Prostate gland (tissue), 2 donors: ENCODE measurements at regions not wholly inside any gene's neighbourhood (a gene's known extent, or its start where the extent isn't known, plus 50 kb on each side); places are given as distances from the start of the nearest gene placed in this dataset.

Experiments used
- DNase-seq: peaks from one replicate; pipeline ENCODE4 v3.0.0-alpha.2; 2019; ENCODE audit warnings: low spot score
- H3K27ac ChIP-seq, 2 donors: fragments of 200-600 bp; sonication (generic); 2 replicates each; pipeline ENCODE4 v1.5.1; 2017 to 2019
- H3K27me3 ChIP-seq: fragments of 200-600 bp; sonication (generic); replicated peaks from 2 replicates; pipeline ENCODE4 v1.5.1; 2019; ENCODE audit not compliant: insufficient read depth
- H3K36me3 ChIP-seq, 2 donors: fragments of 200-600 bp; sonication (generic); 1 replicate in 1 of 2; 2 replicates in 1 of 2; pipeline versions ENCODE4 v1.5.1 to v1.8.1; 2017 to 2019
- H3K4me1 ChIP-seq: fragments of 200-600 bp; sonication (generic); replicated peaks from 2 replicates; pipeline ENCODE4 v1.5.1; 2019
- H3K4me3 ChIP-seq, 2 donors: fragments of 200-600 bp; sonication (generic); 2 replicates each; pipeline ENCODE4 v1.5.1; 2017 to 2019
- H3K9me3 ChIP-seq: fragments of 200-600 bp; sonication (generic); 2 replicates; pipeline ENCODE4 v1.5.1; 2017
- CTCF ChIP-seq, 4 experiments: fragments of 200-600 bp in 2 of 4; fragments of 450-650 bp in 2 of 4; sonication (generic) in 2 of 4; IDR thresholded peaks; 1 replicate in 3 of 4; 2 replicates in 1 of 4; pipeline ENCODE4 v1.5.1; 2016 to 2019; ENCODE audit warnings: antibody characterized with exemption in 4 of 4, mild to moderate bottlenecking in 2 of 4, moderate library complexity in 2 of 4
- POLR2A ChIP-seq: fragments of 450-650 bp; IDR thresholded peaks from one replicate; pipeline ENCODE4 v1.6.1; 2016; ENCODE audit warnings: antibody characterized with exemption, mild to moderate bottlenecking
- POLR2AphosphoS5 ChIP-seq: sonication (generic); formaldehyde crosslinking; IDR thresholded peaks from one replicate; pipeline ENCODE4 v1.6.1; 2017; ENCODE audit warnings: antibody characterized with exemption
- WGBS: methylation state at CpG from one replicate; pipeline ENCODE4 v1.1.5; 2018; 5-methylcytosine and 5-hydroxymethylcytosine counted together
- intact Hi-C: fragments of 100-400 bp; cut with DNase I; formaldehyde crosslinking; loops from one replicate; pipeline ENCODE4 v1.14.2; 2022

- intact Hi-C loops, result no loop called here
- Histone ChIP-seq H3K27ac (no peak overlapping the region), H3K36me3 (no peaks in the 10 kb centered on the region), H3K4me1 (no peaks in the 10 kb centered on the region), H3K9me3 (no peaks in the 10 kb centered on the region), H3K27me3 (no peaks in the 10 kb centered on the region), H3K4me3 (no peak overlapping the region)
- TF ChIP-seq POLR2AphosphoS5 (no peak), CTCF (IDR thresholded peaks at IDR 0.05) (no peak), POLR2A (no peak)
- WGBS, result 25% methylated on average over 2 of the region's 2 CpGs
- DNase-seq, result no peak
These were observed 228.8 kb upstream of the TMEM229A start for GRCh38 chr7:124261710-124262109.

- no peak overlapping the region for H3K27ac ChIP-seq
- WGBS, result 60% methylated on average over 5 of the region's 5 CpGs
- H3K36me3 ChIP-seq, result no peaks in the 10 kb centered on the region
These were observed 224.9 kb upstream of the TMEM229A start for GRCh38 chr7:124257638-124258308.

GRCh38 chr7:124255041-124255655 lies 222.3 kb upstream of the TMEM229A start:
- Histone ChIP-seq H3K27ac (no peak overlapping the region), H3K4me1 (no peaks in the 10 kb centered on the region), H3K27me3 (no peaks in the 10 kb centered on the region), H3K9me3 (no peaks in the 10 kb centered on the region), H3K4me3 (no peak overlapping the region), H3K36me3 (no peaks in the 10 kb centered on the region)
- TF ChIP-seq POLR2AphosphoS5 (no peak), CTCF (IDR thresholded peaks at IDR 0.05) (no peak), POLR2A (no peak)
- no peak for DNase-seq
- intact Hi-C loops, result no loop called here
- WGBS, result 42% methylated on average over 4 of the region's 4 CpGs

More at GRCh38 chr7:124257638-124258308, 224.9 kb upstream of the TMEM229A start:
- intact Hi-C loops, result no loop called here
- TF ChIP-seq POLR2A (no peak), CTCF (IDR thresholded peaks at IDR 0.05) (no peak), POLR2AphosphoS5 (no peak)
- H3K4me3 ChIP-seq, result no peak overlapping the region
- H3K27me3 ChIP-seq, result no peaks in the 10 kb centered on the region
- H3K4me1 ChIP-seq, result no peaks in the 10 kb centered on the region
- H3K9me3 ChIP-seq, result no peaks in the 10 kb centered on the region
- no peak for DNase-seq

- H3K9me3 ChIP-seq, result no peaks in the 10 kb centered on the region
- TF ChIP-seq CTCF (IDR thresholded peaks at IDR 0.05) (no peak), POLR2A (no peak), POLR2AphosphoS5 (no peak)
- H3K36me3 ChIP-seq, result no peaks in the 10 kb centered on the region
- DNase-seq, result no peak
- H3K4me3 ChIP-seq, result no peak overlapping the region
- no peak overlapping the region for H3K27ac ChIP-seq
- H3K4me1 ChIP-seq, result no peaks in the 10 kb centered on the region
- intact Hi-C loops, result no loop called here
- H3K27me3 ChIP-seq, result no peaks in the 10 kb centered on the region
These were observed 221.5 kb upstream of the TMEM229A start for GRCh38 chr7:124254396-124254795.

GRCh38 chr7:124251636-124252035 lies 218.8 kb upstream of the TMEM229A start:
- Histone ChIP-seq H3K27me3 (no peaks in the 10 kb centered on the region), H3K4me3 (no peak overlapping the region), H3K36me3 (no peaks in the 10 kb centered on the region), H3K9me3 (no peaks in the 10 kb centered on the region), H3K4me1 (no peaks in the 10 kb centered on the region), H3K27ac (no peak overlapping the region)
- TF ChIP-seq POLR2A (no peak), CTCF (IDR thresholded peaks at IDR 0.05) (no peak), POLR2AphosphoS5 (no peak)
- no peak for DNase-seq
- intact Hi-C loops, result no loop called here
